NCI-H2171 (cell line): ENCODE measurements at regions not wholly inside any gene's neighbourhood (a gene's known extent, or its start where the extent isn't known, plus 50 kb on each side); places are given as distances from the start of the nearest gene placed in this dataset.
"Not testable (repeated sequence)": the region's sequence is repeated elsewhere in the genome, so short reads cannot be mapped to it uniquely, and the experiment has no call there.

ENCODE experiments used
- DNase-seq: peaks from one replicate; lab custom pipeline; 2025; lab: John Stamatoyannopoulos, UW

- no peak for DNase-seq
Measured at GRCh38 chr6:93083337-93084230, 335.8 kb downstream of the EPHA7 start.

DNA sequence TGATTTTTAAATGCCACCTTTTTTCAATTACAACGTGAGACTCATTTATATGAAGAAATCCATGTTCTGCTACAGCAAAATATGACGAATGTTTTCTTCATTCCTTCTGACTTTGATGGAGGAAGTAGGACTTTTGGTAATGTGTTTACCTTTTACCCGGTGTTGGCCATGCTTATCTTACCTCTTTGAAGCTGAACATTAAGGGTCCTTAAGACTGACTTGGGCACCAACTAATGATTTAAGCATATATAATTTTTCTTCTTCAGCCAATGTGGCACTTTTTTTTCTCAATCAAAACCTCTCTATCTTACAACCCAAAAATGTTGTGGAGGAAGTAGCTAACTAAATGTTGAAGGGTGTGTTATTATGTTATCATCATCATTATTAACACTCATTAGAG, 337.5 kb downstream of the EPHA7 start:
- DNase-seq: no peak

DNA sequence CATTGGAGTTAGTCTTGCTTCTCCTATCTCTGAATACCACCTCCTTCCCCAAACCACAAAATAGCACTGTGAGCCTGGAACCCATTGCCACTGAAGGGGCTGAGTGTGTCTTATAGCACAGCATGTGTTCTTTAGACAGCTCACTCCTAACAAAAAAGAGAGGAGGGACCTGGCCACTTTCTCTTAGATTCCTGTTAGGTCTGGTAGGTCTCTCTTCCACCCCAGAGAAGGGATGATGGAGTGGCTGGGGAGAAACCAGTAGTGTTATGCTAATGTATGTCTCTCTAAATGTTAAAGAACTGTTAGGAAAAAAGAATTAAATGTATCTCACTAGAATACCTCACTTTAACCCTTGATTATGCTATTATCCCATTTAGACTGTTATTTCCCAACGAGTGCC, 340.3 kb downstream of the EPHA7 start:
- no peak for DNase-seq

DNA sequence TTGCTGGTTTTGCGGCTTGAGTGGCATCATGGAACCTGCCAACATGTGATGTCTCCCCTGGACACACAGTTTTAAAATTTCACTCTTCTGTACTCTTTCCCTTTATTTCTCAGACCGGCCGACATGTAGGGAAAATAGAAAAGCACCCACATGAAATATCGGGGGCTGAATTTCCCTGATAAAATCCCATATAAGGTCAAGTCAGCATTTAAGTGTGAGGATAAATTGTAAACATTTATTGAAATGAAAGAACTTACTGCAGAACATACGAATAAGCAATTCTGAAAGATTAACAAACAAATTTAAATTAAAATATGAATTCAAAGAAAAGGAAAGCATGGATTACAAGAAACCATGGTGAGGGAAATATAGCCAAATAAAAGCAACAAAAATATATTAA, 345.5 kb downstream of the EPHA7 start:
- no peak for DNase-seq

DNA sequence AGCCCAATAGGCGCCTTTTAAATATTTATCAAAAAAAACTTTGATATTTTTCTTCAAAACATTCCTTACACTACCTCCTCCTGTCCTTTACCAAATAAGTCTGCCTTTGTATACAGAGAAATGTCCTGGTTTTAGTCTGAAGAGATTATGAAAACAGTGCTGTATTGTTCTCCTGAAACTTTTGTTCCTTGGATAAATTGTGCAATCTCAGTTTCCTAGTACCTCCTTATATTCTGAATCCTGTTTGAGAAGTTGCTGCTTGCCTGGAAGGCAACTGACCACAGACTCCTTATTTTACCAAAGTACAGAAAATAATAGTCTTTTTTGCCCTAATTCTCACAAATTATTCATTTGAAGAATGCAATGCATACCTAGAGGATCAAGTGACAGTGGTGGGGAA, 349.5 kb downstream of the EPHA7 start:
- no peak for DNase-seq

- DNase-seq: peak; percentile 1
Measured at GRCh38 chr6:93059911-93060310, 359.4 kb downstream of the EPHA7 start.

- no peak for DNase-seq
Measured at GRCh38 chr6:93057584-93057983, 361.8 kb downstream of the EPHA7 start.

DNA sequence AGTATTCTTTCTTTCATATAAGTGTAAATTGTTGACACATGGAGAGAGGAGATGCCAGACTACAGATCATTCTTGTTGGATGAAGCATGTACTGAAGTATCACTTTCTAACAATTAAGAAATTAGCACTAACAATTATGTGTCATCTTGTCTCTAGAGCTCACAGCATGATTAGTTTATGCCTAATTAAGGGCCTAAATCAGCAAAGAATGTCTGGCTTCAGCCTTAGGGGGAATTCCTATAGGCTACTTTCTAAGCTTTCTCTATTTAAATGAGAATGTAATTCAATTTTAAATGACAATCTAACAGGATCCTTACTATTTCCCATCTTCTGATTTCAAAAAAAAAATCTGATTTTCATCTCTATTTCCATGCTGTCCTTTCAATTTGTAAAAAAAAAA, 371.0 kb downstream of the EPHA7 start:
- DNase-seq: no peak

DNA sequence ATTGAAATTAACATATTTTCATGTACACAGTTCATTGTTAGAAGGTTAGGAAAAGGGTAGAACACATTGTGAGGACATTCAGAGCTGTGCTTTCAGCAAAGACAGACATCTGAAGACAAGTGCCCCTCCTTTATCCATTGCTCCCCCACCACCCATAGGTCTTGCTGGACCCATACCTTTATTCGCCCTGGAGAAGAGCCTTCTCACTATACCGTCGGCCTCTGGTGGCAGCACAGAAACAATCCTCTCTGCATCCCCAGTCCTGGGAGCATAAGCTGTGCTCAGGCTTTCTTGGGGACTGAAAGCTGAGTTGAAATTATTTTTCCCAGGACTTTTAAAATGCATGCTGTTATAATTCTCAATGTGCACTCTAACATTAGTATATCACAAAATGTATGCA, 372.3 kb downstream of the EPHA7 start:
- DNase-seq: no peak

GRCh38 chr6:93045156-93045555, 374.2 kb downstream of the EPHA7 start:
- DNase-seq: no peak

GRCh38 chr6:93040375-93040774, 379.0 kb downstream of the EPHA7 start:
- no peak for DNase-seq

GRCh38 chr6:93036835-93037234, 382.5 kb downstream of the EPHA7 start:
- peak; percentile 4 for DNase-seq

GRCh38 chr6:93035756-93036155, 383.6 kb downstream of the EPHA7 start:
- no peak for DNase-seq

- peak; percentile 74 for DNase-seq
Measured at GRCh38 chr6:93021235-93021915, 398.0 kb downstream of the EPHA7 start.

DNA sequence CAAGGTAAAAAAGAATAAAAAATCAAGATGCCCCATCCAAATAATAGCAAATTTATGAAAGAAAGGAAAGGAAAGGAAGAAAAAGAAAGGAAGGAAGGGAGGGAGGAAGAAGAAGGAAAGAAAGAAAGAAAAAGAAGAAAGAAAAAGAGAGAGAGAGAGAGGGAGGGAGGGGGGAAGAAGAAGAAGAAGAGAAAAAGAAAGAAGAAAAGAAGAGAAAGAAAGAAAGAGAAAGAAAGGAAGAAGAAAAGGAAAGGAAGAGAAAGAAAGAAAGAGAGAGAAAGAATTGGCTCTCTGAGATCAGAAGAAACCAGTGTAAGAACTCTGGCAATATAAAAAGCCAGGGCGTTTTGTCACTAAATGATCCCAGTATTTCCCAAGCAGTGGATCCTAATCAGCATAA, 401.7 kb downstream of the EPHA7 start:
- no peak for DNase-seq

DNA sequence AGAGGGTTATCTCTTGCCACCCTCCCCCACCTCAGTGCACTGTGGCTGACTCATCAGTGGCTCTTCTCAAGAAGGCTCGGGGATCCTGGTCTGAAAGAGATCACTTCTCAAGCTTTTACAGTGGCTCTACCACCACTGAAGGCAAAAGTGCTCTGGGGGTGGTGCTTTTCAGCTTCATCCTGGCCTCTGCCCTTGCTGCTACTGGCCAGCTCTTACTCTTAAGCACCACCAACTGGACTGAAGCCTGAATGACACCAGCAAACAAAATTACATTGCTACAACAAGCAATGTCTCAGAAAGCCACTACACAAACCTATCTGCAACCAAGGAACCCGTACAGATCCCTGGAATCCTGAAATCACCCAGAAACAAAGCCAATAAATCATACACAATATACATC, 402.1 kb downstream of the EPHA7 start:
- DNase-seq: no peak

- DNase-seq: no peak
Measured at GRCh38 chr6:93013054-93013453, 406.3 kb downstream of the EPHA7 start.

- no peak for DNase-seq
Measured at GRCh38 chr6:93008375-93008774, 411.0 kb downstream of the EPHA7 start.

- no peak for DNase-seq
Measured at GRCh38 chr6:92989656-92990055, 429.7 kb downstream of the EPHA7 start.

DNA sequence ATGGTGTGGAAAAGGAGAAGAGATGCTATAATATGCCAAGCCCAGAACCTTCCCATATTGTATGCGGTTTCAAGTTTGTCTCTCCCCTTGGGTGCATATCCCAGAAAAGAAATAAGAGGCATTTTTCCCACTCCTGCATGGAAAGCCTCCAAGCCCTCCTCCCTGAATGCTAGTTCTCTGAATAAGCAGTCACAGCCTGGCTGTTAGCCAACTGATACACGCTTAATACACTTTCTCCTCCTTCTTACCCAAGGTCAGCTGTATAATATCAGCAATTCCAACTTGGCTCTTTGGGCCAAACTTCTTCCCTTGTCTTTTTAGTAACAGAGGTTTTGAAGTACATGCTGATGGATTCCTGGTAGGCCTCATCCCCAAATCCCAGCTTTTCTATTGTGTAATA, 440.1 kb downstream of the EPHA7 start:
- no peak for DNase-seq

DNA sequence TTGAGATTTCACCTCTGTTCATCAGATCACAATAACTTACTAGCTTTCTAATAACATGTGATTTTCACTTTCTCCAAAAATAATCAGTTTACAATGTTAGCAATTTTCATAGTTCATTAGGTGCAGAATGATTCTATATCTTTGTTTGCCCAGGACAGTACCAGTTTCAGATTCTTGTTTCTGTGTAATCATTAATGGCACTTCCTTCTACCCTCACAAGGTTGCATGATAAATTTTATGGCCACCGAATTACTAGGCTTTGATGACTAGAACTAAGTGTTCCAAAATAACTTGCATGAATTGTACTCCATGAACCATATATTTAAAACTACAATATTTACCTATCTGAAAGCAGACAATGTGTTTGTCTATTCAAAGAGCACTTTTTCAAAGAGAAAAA, 442.3 kb downstream of the EPHA7 start:
- no peak for DNase-seq

DNA sequence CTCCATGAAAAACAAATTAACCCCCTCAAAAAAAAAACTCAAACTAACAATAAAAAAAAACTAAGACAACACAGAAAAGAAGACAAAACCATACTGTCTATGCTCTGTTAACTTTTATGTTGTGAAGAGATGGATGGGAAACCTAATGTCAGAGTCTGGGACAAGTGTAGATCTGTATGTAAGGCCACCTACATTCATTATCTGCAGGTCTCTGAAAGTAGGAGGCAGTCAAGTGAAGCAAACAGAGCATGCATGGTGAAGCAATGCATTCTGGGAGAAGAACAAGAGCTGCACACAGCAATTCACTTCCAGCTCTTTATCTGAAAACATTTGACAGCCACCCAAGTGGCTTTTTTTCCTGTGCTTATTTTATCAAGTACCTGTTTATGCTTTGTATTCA, 452.0 kb downstream of the EPHA7 start:
- DNase-seq: no peak

- no peak for DNase-seq
Measured at GRCh38 chr6:92962846-92963245, 456.5 kb downstream of the EPHA7 start.

GRCh38 chr6:92952111-92952510, 467.2 kb downstream of the EPHA7 start:
- not testable (repeated sequence) for DNase-seq
